Neural cell (in vitro differentiated cells): ENCODE measurements at regions not wholly inside any gene's neighbourhood (a gene's known extent, or its start where the extent isn't known, plus 50 kb on each side); places are given as distances from the start of the nearest gene placed in this dataset.

Experiments used
- CTCF ChIP-seq: fragments of 450-650 bp; IDR thresholded peaks from 2 replicates; pipeline ENCODE4 v1.5.1; 2014; ENCODE audit warnings: antibody characterized with exemption, mild to moderate bottlenecking, moderate library complexity; ENCODE audit not compliant: poor library complexity, severe bottlenecking
- EP300 ChIP-seq: fragments of 450-650 bp; conservative IDR thresholded peaks from 2 replicates; pipeline ENCODE4 v1.6.1; 2014; ENCODE audit warnings: antibody characterized with exemption, mild to moderate bottlenecking, moderate library complexity; ENCODE audit not compliant: poor library complexity, severe bottlenecking
- EZH2 ChIP-seq: fragments of 200-600, 300-800 bp; shearing (Covaris generic), sonication (generic); IDR thresholded peaks from 2 replicates; pipeline ENCODE4 v1.6.1; 2014; ENCODE audit warnings: antibody characterized with exemption, low read length, borderline replicate concordance, mild to moderate bottlenecking; ENCODE audit not compliant: insufficient read depth, poor library complexity, severe bottlenecking
- POLR2AphosphoS5 ChIP-seq: IDR thresholded peaks from 2 replicates; pipeline ENCODE4 v1.6.1; 2012
- RAD21 ChIP-seq: fragments of 450-650 bp; conservative IDR thresholded peaks from 2 replicates; pipeline ENCODE4 v1.6.1; 2014; ENCODE audit warnings: antibody characterized with exemption, mild to moderate bottlenecking, moderate library complexity
- REST ChIP-seq: IDR thresholded peaks from 2 replicates; pipeline ENCODE4 v1.6.1; 2012; ENCODE audit warnings: borderline replicate concordance
- SMC3 ChIP-seq: fragments of 450-650 bp; conservative IDR thresholded peaks from 2 replicates; pipeline ENCODE4 v1.6.1; 2014; ENCODE audit warnings: antibody characterized with exemption, mild to moderate bottlenecking, moderate library complexity; ENCODE audit not compliant: poor library complexity

GRCh38 chr11:104594228-104594958 lies 303.9 kb downstream of the CASP12 start:
- no peak for TF ChIP-seq CTCF
- no peak for TF ChIP-seq RAD21
- no peak for TF ChIP-seq POLR2AphosphoS5
- no peak for TF ChIP-seq EZH2
- TF ChIP-seq REST, result no peak
- TF ChIP-seq EP300, result no peak
- no peak for TF ChIP-seq SMC3
